Activated T-cell treated with anti-CD3 and anti-CD28 coated beads, Interleukin-2, amount 50 U/mL, for 4 hours (primary cell): ENCODE measurements at regions not wholly inside any gene's neighbourhood (a gene's known extent, or its start where the extent isn't known, plus 50 kb on each side); places are given as distances from the start of the nearest gene placed in this dataset.

Source experiments
- ATAC-seq, 2 donors: fragments of 200-7000 bp; cut with Tn5 transposase; one replicate each; pipeline ENCODE4 v1.10.0; 2021
- DNase-seq: peaks from one replicate; pipeline ENCODE4 v3.0.0-alpha.2; 2020
- H3K27me3 Mint-ChIP-seq: one replicate; pipeline ENCODE4 v1.8.0; 2021; ENCODE audit warnings: low read depth, mixed read lengths
- H3K36me3 Mint-ChIP-seq: one replicate; pipeline ENCODE4 v1.8.0; 2022; ENCODE audit warnings: mixed read lengths; ENCODE audit not compliant: insufficient read depth
- H3K4me1 Mint-ChIP-seq: one replicate; pipeline ENCODE4 v1.8.0; 2021; ENCODE audit warnings: low read depth, mixed read lengths
- H3K4me3 Mint-ChIP-seq: one replicate; pipeline ENCODE4 v1.8.0; 2021; ENCODE audit warnings: mild to moderate bottlenecking, moderate library complexity, mixed read lengths
- H3K9me3 Mint-ChIP-seq: one replicate; pipeline ENCODE4 v1.8.0; 2021; ENCODE audit warnings: mixed read lengths

- H3K36me3 Mint-ChIP-seq: no peaks in the 10 kb centered on the region
- no peaks in the 10 kb centered on the region for H3K9me3 Mint-ChIP-seq
- no peak overlapping the region for H3K4me3 Mint-ChIP-seq
- ATAC-seq: no peak
- DNase-seq: no peak
- peaks cover 3% of the 10 kb centered on the region for H3K4me1 Mint-ChIP-seq
- H3K27me3 Mint-ChIP-seq: no peaks in the 10 kb centered on the region
Measured at GRCh38 chrX:9195199-9195880, 161.4 kb upstream of the FAM9B start.

GRCh38 chrX:9196961-9197640, 163.2 kb upstream of the FAM9B start:
- no peaks in the 10 kb centered on the region for H3K36me3 Mint-ChIP-seq
- H3K9me3 Mint-ChIP-seq: no peaks in the 10 kb centered on the region
- H3K4me3 Mint-ChIP-seq: no peak overlapping the region
- no peak for ATAC-seq
- H3K27me3 Mint-ChIP-seq: no peaks in the 10 kb centered on the region
- DNase-seq: no peak
- H3K4me1 Mint-ChIP-seq: peaks cover 3% of the 10 kb centered on the region

- peaks cover 3% of the 10 kb centered on the region for H3K4me1 Mint-ChIP-seq
- no peak overlapping the region for H3K4me3 Mint-ChIP-seq
- no peaks in the 10 kb centered on the region for H3K36me3 Mint-ChIP-seq
- ATAC-seq (no peak), DNase-seq (no peak)
- H3K9me3 Mint-ChIP-seq: no peaks in the 10 kb centered on the region
- no peaks in the 10 kb centered on the region for H3K27me3 Mint-ChIP-seq
Measured at GRCh38 chrX:9204560-9204959, 170.6 kb upstream of the FAM9B start.

GRCh38 chrX:9205599-9206223, 171.8 kb upstream of the FAM9B start:
- H3K27me3 Mint-ChIP-seq: no peaks in the 10 kb centered on the region
- ATAC-seq (no peak), DNase-seq (no peak)
- H3K4me1 Mint-ChIP-seq: peaks cover 3% of the 10 kb centered on the region
- H3K4me3 Mint-ChIP-seq: no peak overlapping the region
- H3K36me3 Mint-ChIP-seq: no peaks in the 10 kb centered on the region
- no peaks in the 10 kb centered on the region for H3K9me3 Mint-ChIP-seq

- Mint-ChIP-seq H3K4me1 (peaks cover 3% of the 10 kb centered on the region), H3K27me3 (no peaks in the 10 kb centered on the region), H3K4me3 (no peak overlapping the region), H3K36me3 (no peaks in the 10 kb centered on the region), H3K9me3 (no peaks in the 10 kb centered on the region)
- no peak for DNase-seq
- no peak for ATAC-seq
Measured at GRCh38 chrX:9207142-9207541, 173.2 kb upstream of the FAM9B start.

GRCh38 chrX:9211269-9211668, 177.3 kb upstream of the FAM9B start:
- no peaks in the 10 kb centered on the region for H3K4me1 Mint-ChIP-seq
- DNase-seq (no peak), ATAC-seq (no peak)
- no peaks in the 10 kb centered on the region for H3K27me3 Mint-ChIP-seq
- H3K4me3 Mint-ChIP-seq: no peak overlapping the region
- H3K36me3 Mint-ChIP-seq: no peaks in the 10 kb centered on the region
- H3K9me3 Mint-ChIP-seq: no peaks in the 10 kb centered on the region

- H3K4me1 Mint-ChIP-seq: no peaks in the 10 kb centered on the region
- H3K27me3 Mint-ChIP-seq: no peaks in the 10 kb centered on the region
- peaks cover 3% of the 10 kb centered on the region for H3K9me3 Mint-ChIP-seq
- H3K4me3 Mint-ChIP-seq: no peak overlapping the region
- DNase-seq (no peak), ATAC-seq (no peak)
- no peaks in the 10 kb centered on the region for H3K36me3 Mint-ChIP-seq
Measured at GRCh38 chrX:9221781-9222180, 187.9 kb upstream of the FAM9B start.

GRCh38 chrX:9222299-9222698, 188.4 kb upstream of the FAM9B start:
- no peak for DNase-seq
- no peaks in the 10 kb centered on the region for H3K27me3 Mint-ChIP-seq
- peaks cover 3% of the 10 kb centered on the region for H3K9me3 Mint-ChIP-seq
- H3K36me3 Mint-ChIP-seq: no peaks in the 10 kb centered on the region
- H3K4me1 Mint-ChIP-seq: no peaks in the 10 kb centered on the region
- ATAC-seq: no peak
- no peak overlapping the region for H3K4me3 Mint-ChIP-seq

GRCh38 chrX:9227276-9227675, 193.3 kb upstream of the FAM9B start:
- peaks cover 3% of the 10 kb centered on the region for H3K9me3 Mint-ChIP-seq
- DNase-seq (no peak), ATAC-seq (no peak)
- no peaks in the 10 kb centered on the region for H3K36me3 Mint-ChIP-seq
- no peak overlapping the region for H3K4me3 Mint-ChIP-seq
- no peaks in the 10 kb centered on the region for H3K27me3 Mint-ChIP-seq
- peaks cover 6% of the 10 kb centered on the region for H3K4me1 Mint-ChIP-seq

GRCh38 chrX:9231491-9231890, 197.6 kb upstream of the FAM9B start:
- DNase-seq (no peak), ATAC-seq (peak in 1 of 2 donors; percentile 66)
- Mint-ChIP-seq H3K9me3 (no peaks in the 10 kb centered on the region), H3K4me1 (peaks cover 6% of the 10 kb centered on the region), H3K27me3 (no peaks in the 10 kb centered on the region), H3K4me3 (no peak overlapping the region), H3K36me3 (no peaks in the 10 kb centered on the region)

- no peak for DNase-seq
- no peak overlapping the region for H3K4me3 Mint-ChIP-seq
- H3K4me1 Mint-ChIP-seq: peaks cover 6% of the 10 kb centered on the region
- ATAC-seq: no peak
- no peaks in the 10 kb centered on the region for H3K36me3 Mint-ChIP-seq
- H3K9me3 Mint-ChIP-seq: no peaks in the 10 kb centered on the region
- H3K27me3 Mint-ChIP-seq: no peaks in the 10 kb centered on the region
Measured at GRCh38 chrX:9233141-9233540, 199.2 kb upstream of the FAM9B start.

- Mint-ChIP-seq H3K9me3 (no peaks in the 10 kb centered on the region), H3K4me1 (peaks cover 6% of the 10 kb centered on the region), H3K27me3 (no peaks in the 10 kb centered on the region), H3K4me3 (no peak overlapping the region), H3K36me3 (no peaks in the 10 kb centered on the region)
- no peak for DNase-seq
- no peak for ATAC-seq
Measured at GRCh38 chrX:9234315-9234714, 200.4 kb upstream of the FAM9B start.

- H3K9me3 Mint-ChIP-seq: no peaks in the 10 kb centered on the region
- DNase-seq (no peak), ATAC-seq (no peak)
- no peaks in the 10 kb centered on the region for H3K27me3 Mint-ChIP-seq
- peaks cover 6% of the 10 kb centered on the region for H3K4me1 Mint-ChIP-seq
- H3K36me3 Mint-ChIP-seq: no peaks in the 10 kb centered on the region
- H3K4me3 Mint-ChIP-seq: no peak overlapping the region
Measured at GRCh38 chrX:9235722-9236121, 201.8 kb upstream of the FAM9B start.

- Mint-ChIP-seq H3K4me3 (no peak overlapping the region), H3K27me3 (no peaks in the 10 kb centered on the region), H3K36me3 (no peaks in the 10 kb centered on the region), H3K9me3 (no peaks in the 10 kb centered on the region), H3K4me1 (no peaks in the 10 kb centered on the region)
- ATAC-seq: no peak
- DNase-seq: no peak
Measured at GRCh38 chrX:9240956-9241355, 207.0 kb upstream of the FAM9B start.

- no peaks in the 10 kb centered on the region for H3K9me3 Mint-ChIP-seq
- H3K36me3 Mint-ChIP-seq: no peaks in the 10 kb centered on the region
- no peak overlapping the region for H3K4me3 Mint-ChIP-seq
- DNase-seq (no peak), ATAC-seq (no peak)
- no peaks in the 10 kb centered on the region for H3K4me1 Mint-ChIP-seq
- H3K27me3 Mint-ChIP-seq: no peaks in the 10 kb centered on the region
Measured at GRCh38 chrX:9241427-9241826, 207.5 kb upstream of the FAM9B start.
